LNCAP (cell line): ENCODE measurements at regions not wholly inside any gene's neighbourhood (a gene's known extent, or its start where the extent isn't known, plus 50 kb on each side); places are given as distances from the start of the nearest gene placed in this dataset.

Source experiments
- TF ChIP-seq, protein P1 (sequence below): fragments of 450-650 bp; IDR thresholded peaks from 2 replicates; pipeline ENCODE4 v1.5.1; 2017; ENCODE audit warnings: mild to moderate bottlenecking

DNA sequence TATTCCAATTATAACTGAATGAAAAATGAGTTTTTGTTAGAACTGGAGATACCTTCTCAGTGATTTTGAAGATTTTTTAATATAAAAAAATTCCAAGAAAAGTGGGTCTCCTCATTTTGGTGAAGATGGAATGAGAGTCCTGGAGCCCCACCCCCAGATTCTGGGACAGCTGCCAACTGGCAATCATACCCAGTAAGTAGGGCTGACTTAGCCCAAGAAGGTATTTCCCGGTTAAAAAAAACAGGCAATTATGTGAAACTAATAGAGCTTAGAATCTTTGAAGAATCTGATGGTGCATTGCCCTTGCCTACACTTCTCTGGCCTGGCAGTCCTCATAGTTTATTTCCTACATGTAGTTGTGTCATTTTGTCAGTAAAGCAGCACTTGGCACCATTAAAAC, 52.8 kb upstream of the VWDE start:
- TF ChIP-seq, protein P1, sequence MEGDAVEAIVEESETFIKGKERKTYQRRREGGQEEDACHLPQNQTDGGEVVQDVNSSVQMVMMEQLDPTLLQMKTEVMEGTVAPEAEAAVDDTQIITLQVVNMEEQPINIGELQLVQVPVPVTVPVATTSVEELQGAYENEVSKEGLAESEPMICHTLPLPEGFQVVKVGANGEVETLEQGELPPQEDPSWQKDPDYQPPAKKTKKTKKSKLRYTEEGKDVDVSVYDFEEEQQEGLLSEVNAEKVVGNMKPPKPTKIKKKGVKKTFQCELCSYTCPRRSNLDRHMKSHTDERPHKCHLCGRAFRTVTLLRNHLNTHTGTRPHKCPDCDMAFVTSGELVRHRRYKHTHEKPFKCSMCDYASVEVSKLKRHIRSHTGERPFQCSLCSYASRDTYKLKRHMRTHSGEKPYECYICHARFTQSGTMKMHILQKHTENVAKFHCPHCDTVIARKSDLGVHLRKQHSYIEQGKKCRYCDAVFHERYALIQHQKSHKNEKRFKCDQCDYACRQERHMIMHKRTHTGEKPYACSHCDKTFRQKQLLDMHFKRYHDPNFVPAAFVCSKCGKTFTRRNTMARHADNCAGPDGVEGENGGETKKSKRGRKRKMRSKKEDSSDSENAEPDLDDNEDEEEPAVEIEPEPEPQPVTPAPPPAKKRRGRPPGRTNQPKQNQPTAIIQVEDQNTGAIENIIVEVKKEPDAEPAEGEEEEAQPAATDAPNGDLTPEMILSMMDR, result no peak

DNA sequence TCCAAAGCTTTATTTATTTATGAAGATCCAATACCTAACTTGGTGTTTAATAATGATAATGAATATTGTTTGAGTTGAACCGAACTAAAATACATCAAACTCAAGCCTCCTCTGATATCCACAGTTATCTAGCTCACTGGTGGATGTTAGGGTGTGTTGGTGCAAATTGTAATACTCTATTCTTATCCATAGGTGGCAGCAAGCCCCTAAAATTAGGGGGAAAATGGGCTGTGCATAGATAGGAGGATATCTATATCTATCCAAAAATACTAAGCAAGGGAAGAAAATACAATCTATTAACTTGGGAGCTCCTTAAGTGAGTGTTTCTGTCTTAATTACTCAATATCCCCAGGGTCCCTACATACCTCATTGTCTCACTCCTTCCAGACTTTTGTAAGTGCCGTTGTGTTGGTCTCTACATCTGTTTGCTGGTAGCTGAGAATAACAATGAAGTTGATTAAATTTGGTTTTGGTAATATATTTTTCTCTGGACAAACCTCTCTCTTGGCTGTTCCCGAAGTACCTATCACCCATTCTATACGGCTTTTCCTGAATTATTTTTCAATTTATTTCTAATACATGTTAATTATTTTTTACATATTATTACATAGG, 55.0 kb upstream of the VWDE start:
- TF ChIP-seq, protein P1, result peak; percentile 81

DNA sequence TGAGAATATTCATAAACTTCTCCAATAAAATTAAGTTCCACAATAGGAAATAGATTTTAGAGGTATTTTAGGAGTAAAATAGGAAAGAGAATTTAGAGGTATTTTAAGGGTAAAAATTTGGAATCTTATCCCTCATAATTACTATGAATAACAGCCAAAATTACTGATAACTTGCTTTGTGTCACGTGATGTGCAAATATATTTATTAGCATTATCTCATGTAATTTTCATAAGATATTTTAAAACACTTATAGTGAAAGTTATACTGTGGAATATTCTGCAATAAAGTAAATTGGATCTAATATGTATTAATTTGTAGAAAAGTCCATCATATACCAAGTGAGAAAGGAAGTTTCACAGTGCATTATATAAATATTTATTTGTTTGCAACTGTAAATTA, 64.2 kb upstream of the VWDE start:
- TF ChIP-seq, protein P1, result no peak

DNA sequence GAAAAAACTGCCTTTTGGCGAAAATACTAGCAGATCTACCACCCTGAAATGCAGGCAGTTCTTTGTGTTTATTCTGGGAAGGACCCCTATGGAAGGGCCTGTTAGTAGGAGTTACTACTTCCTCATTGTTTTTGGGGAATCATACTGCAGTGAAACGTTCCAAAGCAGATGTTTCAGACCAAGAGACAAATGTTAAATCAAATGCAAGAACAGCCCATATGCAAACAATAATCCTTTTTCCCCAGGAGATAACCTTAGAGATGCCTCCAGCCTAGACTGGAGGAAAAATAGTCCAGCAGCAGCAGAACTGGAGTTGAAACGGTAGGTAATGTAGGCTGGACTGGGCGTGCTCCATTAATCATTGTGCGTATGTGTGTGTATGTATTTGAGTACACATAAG, 65.9 kb upstream of the VWDE start:
- TF ChIP-seq, protein P1, result no peak

DNA sequence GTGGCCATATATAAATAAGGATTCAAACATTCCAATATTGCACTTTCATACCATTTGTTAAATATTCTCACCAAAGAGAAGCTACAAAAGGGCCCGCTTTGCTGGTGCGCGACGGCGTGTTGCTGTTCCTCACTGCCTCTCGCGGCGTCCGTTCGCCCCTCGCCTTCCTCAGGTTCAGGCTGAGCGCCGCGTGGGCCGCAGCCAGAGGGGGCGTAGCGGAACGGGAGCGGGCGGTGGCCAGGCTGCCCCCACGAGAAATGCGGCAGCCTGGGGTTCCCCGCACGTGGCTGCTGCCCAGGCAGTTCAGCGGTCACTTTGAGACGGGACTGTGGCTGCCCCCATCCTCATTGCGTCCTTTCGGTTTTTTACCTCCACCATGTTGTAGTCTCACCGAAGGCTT, 67.3 kb upstream of the VWDE start:
- TF ChIP-seq, protein P1, result no peak

DNA sequence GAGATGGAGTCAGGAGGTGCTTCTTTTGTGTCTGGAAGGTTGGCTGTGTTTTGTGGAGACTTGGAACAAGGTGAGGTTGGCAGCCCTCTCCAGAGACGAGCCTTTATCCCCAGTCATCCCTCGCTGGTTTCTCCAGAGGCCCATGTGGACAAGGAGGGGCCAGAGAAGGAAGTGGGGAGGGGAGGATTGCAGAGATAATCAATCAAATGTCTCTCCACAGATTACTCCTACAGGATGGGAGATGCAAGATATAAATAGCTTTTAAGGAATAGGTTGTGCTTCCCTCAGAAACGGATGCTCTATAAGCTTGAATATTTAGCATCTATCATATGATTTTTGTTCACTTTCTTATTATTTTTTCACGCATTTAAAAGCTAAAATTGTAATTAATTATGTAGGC, 70.4 kb upstream of the VWDE start:
- TF ChIP-seq, protein P1, result no peak

DNA sequence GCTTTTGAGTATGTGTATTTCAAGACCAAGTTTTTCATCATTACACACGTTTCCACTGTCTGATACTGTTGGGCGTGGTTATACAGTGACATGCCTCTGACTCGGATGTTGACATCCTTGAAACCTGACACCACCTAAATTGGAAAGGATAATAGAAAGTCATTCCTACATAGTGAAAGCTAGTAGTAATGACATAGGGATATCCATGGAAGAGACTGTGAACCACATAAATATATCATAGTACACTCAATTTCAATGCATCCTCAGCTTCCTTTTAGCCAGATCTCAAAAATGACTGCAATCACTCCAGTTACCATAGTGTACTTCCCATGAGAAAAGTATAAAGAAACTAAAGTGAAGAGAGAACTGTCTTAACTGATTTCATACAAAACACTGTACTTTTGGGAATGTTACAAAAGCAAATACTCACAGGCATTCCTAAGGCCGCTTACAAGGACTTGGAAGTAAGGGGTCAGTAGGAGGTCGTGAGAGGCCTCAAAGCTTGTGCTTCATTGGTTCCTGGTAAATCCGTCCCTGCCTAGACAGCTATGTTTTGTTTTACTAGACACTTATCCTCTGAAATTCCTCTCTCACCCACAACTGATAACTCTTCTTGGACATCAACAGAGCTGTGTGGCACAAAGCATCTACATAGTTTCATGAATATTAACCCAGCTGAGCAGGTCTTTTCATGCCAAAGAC, 71.8 kb upstream of the VWDE start:
- TF ChIP-seq, protein P1, result no peak
